C4-2B (cell line): ENCODE measurements at regions not wholly inside any gene's neighbourhood (a gene's known extent, or its start where the extent isn't known, plus 50 kb on each side); places are given as distances from the start of the nearest gene placed in this dataset.

Experiments used
- H3K27ac ChIP-seq: fragments of 450-650 bp; 2 replicates; pipeline ENCODE4 v1.5.1; 2017
- CTCF ChIP-seq: fragments of 450-650 bp; conservative IDR thresholded peaks from 2 replicates; pipeline ENCODE4 v1.5.1; 2017; ENCODE audit warnings: mild to moderate bottlenecking
- ZFX ChIP-seq: fragments of 450-650 bp; IDR thresholded peaks from 2 replicates; pipeline ENCODE4 v1.6.1; 2017

GRCh38 chr6:91171754-91172462 lies 585.0 kb upstream of the MAP3K7 start:
- TF ChIP-seq CTCF (no peak), ZFX (no peak)
- no peak overlapping the region for H3K27ac ChIP-seq

GRCh38 chr6:91167846-91168245 lies 581.0 kb upstream of the MAP3K7 start:
- TF ChIP-seq CTCF = peak; percentile 14; the same call in 1 of the 2 replicates
- no peak for TF ChIP-seq ZFX

GRCh38 chr6:91166271-91167046 lies 579.6 kb upstream of the MAP3K7 start:
- H3K27ac ChIP-seq = no peak overlapping the region
- TF ChIP-seq ZFX = no peak
- no peak for TF ChIP-seq CTCF

More at GRCh38 chr6:91167846-91168245, 581.0 kb upstream of the MAP3K7 start:
- no peak overlapping the region for H3K27ac ChIP-seq

GRCh38 chr6:91164105-91164504 lies 577.2 kb upstream of the MAP3K7 start:
- no peak for TF ChIP-seq CTCF
- no peak for TF ChIP-seq ZFX
- H3K27ac ChIP-seq = no peak overlapping the region

GRCh38 chr6:91161246-91161645 lies 574.4 kb upstream of the MAP3K7 start:
- TF ChIP-seq ZFX (no peak), CTCF (no peak)
- H3K27ac ChIP-seq = no peak overlapping the region

GRCh38 chr6:91155129-91155785 lies 568.4 kb upstream of the MAP3K7 start:
- H3K27ac ChIP-seq = no peak overlapping the region
- TF ChIP-seq CTCF = no peak

- no peak for TF ChIP-seq CTCF
- no peak for TF ChIP-seq ZFX
- H3K27ac ChIP-seq = no peak overlapping the region
Measured at GRCh38 chr6:91152824-91153223, 566.0 kb upstream of the MAP3K7 start.
